AG09309 (cell line): ENCODE measurements at regions not wholly inside any gene's neighbourhood (a gene's known extent, or its start where the extent isn't known, plus 50 kb on each side); places are given as distances from the start of the nearest gene placed in this dataset.

Source experiments
- DNase-seq: peaks from one replicate; pipeline ENCODE4 v3.0.0-alpha.2; 2010; ENCODE audit warnings: low read depth
- H3K4me3 ChIP-seq: 2 replicates; pipeline ENCODE4 v1.5.1; 2011; ENCODE audit warnings: mild to moderate bottlenecking, low read depth, low read length, moderate library complexity; ENCODE audit not compliant: control insufficient read depth
- TF ChIP-seq, protein P1 (sequence below): IDR thresholded peaks from 2 replicates; pipeline ENCODE4 v1.5.1; 2011; ENCODE audit warnings: mild to moderate bottlenecking, low read depth, low read length, inconsistent platforms; ENCODE audit not compliant: insufficient read depth, control insufficient read depth; ENCODE audit errors: missing control alignments

DNA sequence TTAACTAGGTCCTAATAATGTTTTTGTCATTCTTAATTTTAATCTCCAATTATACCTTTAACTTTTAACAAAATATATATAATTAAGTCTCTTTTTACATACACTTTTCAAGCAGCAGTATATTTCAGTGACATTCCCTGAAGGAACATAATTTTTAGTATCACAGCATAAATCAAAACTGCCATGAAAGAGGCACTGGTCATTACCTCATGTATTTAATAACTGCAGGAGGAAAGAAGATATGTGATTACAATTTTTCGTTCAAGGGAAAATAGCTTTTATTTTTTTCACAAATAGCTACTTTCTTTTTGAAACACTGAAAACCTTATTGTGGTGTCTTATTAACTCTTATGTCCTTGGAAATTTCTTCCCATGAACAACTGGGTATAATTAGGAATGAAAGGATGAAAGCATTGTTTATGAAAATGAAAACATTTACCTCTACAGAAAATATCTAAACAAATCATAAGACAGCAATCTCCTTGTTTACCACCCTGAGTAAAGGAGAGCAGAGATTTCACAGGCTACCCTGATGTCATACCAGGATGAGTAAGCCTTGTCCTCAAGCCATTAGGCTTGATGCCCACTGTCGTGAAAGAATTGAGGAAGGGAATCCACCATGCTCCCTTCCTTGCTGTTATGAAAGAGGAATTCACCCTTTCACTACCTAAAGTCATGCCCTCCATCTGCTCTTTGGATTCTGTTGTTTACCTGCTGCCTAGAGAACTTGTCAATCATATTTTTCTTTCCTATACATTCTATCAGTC lies 877.2 kb upstream of the PCDH20 start:
- DNase-seq: no peak
- TF ChIP-seq, protein P1, sequence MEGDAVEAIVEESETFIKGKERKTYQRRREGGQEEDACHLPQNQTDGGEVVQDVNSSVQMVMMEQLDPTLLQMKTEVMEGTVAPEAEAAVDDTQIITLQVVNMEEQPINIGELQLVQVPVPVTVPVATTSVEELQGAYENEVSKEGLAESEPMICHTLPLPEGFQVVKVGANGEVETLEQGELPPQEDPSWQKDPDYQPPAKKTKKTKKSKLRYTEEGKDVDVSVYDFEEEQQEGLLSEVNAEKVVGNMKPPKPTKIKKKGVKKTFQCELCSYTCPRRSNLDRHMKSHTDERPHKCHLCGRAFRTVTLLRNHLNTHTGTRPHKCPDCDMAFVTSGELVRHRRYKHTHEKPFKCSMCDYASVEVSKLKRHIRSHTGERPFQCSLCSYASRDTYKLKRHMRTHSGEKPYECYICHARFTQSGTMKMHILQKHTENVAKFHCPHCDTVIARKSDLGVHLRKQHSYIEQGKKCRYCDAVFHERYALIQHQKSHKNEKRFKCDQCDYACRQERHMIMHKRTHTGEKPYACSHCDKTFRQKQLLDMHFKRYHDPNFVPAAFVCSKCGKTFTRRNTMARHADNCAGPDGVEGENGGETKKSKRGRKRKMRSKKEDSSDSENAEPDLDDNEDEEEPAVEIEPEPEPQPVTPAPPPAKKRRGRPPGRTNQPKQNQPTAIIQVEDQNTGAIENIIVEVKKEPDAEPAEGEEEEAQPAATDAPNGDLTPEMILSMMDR: no peak
- H3K4me3 ChIP-seq: no peak overlapping the region

- no peak for DNase-seq
- TF ChIP-seq, protein P1: no peak
- H3K4me3 ChIP-seq: no peak overlapping the region
Observed at GRCh38 chr13:62290542-62290941, 874.9 kb upstream of the PCDH20 start.

- no peak overlapping the region for H3K4me3 ChIP-seq
- no peak for DNase-seq
- TF ChIP-seq, protein P1: no peak
Observed at GRCh38 chr13:62287764-62288163, 872.1 kb upstream of the PCDH20 start.

DNA sequence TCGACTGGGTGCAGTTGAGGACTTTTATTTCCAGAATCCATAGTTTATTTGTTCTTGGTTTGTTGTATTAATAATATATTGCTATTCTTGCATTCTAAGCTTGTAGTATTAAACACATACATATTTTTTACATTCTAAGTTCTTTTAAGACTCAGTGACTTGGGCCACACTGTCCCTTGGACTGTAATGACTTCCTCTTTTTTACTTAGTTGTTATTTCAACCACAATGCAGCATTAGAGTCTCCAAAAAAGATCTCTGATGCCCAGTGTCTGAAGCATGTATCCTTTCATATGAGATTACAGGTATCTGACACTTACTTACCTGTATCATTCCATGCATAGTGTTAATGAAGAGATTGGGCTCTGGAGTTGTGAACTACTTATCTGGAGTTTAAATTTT lies 864.9 kb upstream of the PCDH20 start:
- DNase-seq: no peak
- H3K4me3 ChIP-seq: no peak overlapping the region
- TF ChIP-seq, protein P1: no peak

DNA sequence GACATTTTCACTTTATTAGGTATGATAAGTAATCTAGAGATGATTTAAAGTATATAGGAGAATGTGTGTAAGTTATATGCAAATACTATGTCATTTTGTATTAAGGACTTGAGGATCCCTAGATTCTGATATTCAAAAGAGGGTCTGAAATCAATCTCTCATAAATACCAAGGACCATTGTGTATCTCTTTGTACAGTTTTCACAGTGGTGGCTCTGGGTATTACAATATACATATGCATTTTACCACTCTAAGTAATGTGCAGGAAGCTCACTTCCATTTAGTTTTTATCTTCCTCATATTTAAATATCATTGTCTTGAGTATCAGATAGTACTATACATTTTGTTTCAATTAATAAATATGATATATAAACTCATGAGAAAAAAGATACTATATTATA lies 862.6 kb upstream of the PCDH20 start:
- DNase-seq: no peak
- no peak overlapping the region for H3K4me3 ChIP-seq
- TF ChIP-seq, protein P1: no peak

DNA sequence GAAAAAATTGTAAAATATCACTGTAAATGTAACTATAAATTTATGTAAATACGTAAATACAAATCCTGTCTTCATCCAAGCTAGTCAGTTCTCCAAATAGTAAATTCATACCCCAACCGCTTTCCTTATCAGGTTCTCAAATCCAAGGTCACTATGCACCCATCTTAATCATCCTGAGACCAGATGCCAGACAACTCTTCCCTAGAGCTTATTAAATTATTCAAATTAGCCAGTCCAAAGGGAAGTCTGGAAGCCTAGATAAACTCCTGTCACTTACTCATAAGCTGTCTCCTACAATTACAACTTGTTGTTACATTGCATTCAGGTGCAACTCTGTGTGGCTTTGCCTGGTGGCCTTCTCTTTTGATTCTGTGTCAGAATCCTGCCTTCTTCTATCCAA lies 836.1 kb upstream of the PCDH20 start:
- H3K4me3 ChIP-seq: no peak overlapping the region
- no peak for DNase-seq
- TF ChIP-seq, protein P1: no peak
